GM13976 (cell line): ENCODE measurements at regions not wholly inside any gene's neighbourhood (a gene's known extent, or its start where the extent isn't known, plus 50 kb on each side); places are given as distances from the start of the nearest gene placed in this dataset.
"Not testable (repeated sequence)": the region's sequence is repeated elsewhere in the genome, so short reads cannot be mapped to it uniquely, and the experiment has no call there.

Source experiments
- DNase-seq: peaks from one replicate; pipeline ENCODE4 v3.0.0; 2012; ENCODE audit warnings: low spot score
- in situ Hi-C: fragments of 300-500 bp; cut with MboI; formaldehyde crosslinking; loops from one replicate; pipeline ENCODE4 v1.12.0; 2022; ENCODE audit warnings: low sequenced_read_pairs, mixed read lengths, inconsistent platforms; ENCODE audit not compliant: unreplicated experiment
- TF ChIP-seq, protein P1 (sequence below): IDR thresholded peaks from 2 replicates; pipeline ENCODE4 v1.5.1; 2012; ENCODE audit warnings: borderline replicate concordance, mild to moderate bottlenecking; ENCODE audit not compliant: insufficient read depth; ENCODE audit errors: extremely low read depth, missing control alignments, control extremely low read depth

DNA sequence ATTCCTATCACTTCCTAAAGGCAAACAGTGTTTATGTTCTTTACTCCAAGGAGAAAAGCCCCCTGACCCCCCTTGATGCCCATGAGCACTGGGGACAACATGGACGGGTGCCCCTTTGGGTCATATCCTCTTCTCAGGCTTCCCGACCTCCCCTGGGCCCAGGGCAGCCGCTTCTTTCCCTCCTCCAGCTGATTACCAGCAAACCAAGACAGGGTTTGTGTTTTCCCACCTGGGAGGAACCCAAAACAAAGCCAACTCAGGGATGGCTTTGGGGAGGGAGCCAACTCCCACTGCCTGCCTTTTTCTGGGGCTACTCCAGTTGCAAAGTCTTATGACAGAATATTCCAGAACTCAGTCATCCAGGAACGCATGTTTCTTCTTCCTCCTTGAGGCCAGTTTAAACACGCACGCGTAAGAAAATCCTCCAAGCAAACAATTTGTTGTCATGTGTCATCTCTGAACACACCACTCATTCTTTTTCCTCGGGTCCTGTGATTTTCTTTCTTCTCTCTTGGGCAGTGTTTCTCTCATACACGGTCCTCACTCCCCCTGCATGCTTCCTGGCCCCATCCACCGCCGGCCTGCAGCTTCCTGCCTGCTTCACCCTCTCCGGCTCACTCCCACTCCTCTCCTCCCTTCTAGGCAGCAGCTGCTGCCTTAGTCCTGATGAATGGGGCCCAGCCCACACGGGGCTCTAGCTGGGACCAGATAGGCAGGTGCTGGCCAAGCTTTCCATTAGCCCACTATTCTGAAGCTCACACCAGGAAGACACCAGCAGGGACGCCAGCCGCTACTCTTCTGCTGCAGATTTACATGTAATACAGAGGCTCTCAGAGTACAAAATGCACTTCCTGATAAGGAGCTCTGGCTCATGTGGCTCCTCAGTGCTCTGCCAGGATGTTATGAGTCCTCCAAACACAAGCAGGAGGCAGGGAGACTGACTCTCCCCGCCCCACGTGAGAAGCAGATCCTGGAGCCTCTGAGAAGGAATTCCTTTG is 116.7 kb upstream of the VOPP1 start:
- in situ Hi-C loops, DNase-seq: not testable (repeated sequence)

DNA sequence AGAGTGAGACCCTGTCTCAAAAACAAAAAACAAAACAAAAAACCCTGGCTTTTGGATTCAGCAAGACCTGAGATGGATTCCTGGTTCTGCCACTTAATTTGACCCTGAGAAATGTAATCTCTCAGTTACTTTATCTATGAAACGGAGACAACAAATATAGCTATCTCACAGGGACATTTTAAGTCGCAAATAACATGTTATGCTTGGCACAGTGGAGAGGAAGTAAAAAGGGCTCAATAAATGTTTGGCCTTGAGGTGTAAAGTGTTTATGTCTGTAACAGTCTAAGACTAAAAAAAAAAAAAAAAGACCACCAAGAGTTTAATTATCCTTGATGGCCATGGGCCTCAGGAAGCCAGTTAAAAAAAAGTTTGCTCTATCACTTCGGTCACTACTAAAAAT is 116.0 kb upstream of the VOPP1 start:
- in situ Hi-C loops, DNase-seq: not testable (repeated sequence)

DNA sequence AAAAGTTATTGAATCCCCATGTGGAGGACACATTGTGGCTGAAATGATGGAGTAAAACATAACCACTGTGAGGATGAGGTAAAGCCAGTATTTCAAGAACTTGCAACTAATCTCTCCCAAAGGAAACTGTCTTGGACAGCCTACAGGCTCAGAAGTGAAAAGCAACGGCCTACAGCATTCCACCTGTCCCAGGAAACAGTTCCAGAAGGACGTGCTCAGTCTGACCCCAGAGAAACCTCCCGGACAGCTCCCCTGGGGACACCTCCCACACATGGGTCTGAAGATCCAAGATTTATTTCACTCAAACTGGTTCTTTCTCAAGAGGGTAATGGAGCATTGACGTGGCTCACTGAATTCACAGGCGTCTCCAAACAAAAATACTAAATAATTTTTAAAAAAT is 115.0 kb upstream of the VOPP1 start:
- DNase-seq, in situ Hi-C loops: not testable (repeated sequence)

DNA sequence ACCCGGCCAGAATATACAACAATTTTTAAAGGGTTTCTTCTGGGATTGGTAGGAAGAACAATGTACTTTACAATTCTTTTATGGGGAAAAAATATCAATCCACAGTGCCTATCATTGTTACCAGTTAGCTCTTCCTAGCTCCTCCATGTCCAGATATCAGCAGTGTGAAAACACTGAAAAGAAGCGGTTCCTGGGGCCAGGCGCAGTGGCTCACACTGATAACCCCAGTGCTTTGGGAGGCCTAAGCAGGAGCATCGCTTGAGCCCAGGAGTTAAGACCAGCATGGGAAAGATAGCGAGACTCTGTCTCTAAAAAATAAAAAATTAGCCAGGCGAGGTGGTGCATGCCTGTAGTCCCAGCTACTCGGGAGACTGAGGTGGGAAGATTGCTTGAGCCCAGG is 114.5 kb upstream of the VOPP1 start:
- in situ Hi-C loops, DNase-seq: not testable (repeated sequence)

DNA sequence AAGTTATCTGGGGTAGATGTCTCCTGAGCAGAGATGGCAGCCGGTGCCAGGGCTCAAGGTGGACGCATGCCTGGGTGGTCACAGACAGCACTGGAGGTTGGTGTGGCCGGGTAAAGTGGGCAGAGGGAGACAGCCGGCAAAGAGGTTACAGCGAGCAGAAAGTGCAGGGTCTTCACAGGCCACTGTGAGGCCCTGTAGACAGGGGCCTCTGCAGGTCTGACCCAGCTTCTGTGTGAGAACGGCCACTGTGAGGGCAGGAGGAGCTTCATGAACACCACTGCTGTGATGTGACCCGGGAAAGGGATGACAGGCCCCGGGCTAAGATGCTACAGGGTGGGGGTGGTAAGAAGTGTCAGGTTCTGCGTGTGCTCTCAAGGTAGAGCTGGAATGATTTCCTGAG is 111.2 kb upstream of the VOPP1 start:
- DNase-seq, in situ Hi-C loops: not testable (repeated sequence)

DNA sequence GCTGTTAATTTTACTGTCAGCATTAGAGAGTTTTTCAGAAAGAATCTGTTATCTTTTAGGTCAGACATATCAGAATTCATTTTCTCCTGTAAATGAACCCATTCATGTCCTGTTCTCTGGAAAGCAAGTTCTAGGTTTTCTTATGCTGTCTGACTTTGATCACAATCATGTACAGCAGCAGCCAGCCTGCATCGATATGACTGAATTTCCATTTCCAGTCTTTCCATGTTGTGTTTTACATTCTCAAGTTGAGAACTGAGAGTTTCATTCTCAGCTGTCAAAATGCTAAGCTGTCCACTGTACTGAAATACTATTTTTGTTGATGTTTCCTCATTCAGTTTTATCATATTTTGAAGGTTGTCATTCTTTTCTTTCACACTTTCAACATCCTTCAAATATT is 103.3 kb upstream of the VOPP1 start:
- DNase-seq, in situ Hi-C loops: not testable (repeated sequence)

DNA sequence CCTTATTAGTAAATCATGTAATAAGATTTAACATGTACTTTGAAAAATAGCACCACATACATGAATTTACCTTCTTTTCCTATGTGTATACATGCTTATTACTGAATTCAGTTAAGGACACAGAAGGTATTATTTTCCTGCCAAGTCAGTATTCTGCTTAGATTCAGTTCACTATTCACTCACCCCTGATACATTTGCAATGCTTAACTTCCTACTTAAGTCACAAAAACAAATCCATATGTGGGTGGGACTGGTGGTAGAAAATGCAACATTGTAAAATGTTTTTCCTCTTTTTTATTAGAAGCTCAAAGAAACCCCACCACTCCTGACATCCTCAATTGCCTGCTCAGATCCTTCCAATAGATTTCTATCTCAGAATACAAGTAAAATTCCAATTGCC is 101.2 kb upstream of the VOPP1 start:
- in situ Hi-C loops, DNase-seq: not testable (repeated sequence)

DNA sequence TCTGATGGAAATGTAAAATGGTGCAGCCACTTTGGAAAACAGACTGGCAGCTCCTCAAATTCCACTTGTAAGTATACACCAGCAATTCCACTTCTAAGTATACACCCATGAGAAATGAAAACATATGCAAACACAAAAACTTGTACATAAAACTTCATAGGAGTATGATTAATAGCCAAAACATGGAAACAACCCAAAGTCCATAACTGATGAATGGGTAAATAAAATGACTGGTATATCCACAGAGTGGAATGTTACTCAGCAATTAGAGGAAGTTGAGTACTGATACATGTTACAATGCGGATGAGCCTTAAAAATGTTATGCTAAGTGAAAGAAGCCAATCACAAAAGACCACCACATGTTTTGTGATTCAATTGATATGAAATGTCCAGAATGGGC is 99.8 kb upstream of the VOPP1 start:
- in situ Hi-C loops, DNase-seq: not testable (repeated sequence)

DNA sequence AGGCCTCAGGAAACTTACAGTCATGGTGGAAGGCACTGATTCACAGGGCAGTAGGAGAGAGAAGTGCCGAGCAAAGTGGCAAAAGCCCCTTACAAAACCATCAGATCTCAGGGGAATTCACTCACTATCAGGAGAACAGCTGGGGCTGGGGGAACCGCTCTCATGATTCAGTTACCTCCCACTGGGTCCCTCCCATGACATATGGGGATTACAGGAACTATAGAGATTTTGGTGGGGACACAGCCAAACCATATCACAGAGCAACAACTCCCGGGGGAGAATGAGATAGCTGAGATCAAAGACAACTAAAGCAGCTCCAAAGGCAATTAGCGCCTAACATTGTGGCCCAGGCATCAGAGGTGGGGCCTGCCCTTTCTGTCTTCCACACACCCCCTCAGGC is 85.4 kb upstream of the VOPP1 start:
- no peak for DNase-seq
- TF ChIP-seq, protein P1, sequence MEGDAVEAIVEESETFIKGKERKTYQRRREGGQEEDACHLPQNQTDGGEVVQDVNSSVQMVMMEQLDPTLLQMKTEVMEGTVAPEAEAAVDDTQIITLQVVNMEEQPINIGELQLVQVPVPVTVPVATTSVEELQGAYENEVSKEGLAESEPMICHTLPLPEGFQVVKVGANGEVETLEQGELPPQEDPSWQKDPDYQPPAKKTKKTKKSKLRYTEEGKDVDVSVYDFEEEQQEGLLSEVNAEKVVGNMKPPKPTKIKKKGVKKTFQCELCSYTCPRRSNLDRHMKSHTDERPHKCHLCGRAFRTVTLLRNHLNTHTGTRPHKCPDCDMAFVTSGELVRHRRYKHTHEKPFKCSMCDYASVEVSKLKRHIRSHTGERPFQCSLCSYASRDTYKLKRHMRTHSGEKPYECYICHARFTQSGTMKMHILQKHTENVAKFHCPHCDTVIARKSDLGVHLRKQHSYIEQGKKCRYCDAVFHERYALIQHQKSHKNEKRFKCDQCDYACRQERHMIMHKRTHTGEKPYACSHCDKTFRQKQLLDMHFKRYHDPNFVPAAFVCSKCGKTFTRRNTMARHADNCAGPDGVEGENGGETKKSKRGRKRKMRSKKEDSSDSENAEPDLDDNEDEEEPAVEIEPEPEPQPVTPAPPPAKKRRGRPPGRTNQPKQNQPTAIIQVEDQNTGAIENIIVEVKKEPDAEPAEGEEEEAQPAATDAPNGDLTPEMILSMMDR: no peak
- in situ Hi-C loops: no loop called here

DNA sequence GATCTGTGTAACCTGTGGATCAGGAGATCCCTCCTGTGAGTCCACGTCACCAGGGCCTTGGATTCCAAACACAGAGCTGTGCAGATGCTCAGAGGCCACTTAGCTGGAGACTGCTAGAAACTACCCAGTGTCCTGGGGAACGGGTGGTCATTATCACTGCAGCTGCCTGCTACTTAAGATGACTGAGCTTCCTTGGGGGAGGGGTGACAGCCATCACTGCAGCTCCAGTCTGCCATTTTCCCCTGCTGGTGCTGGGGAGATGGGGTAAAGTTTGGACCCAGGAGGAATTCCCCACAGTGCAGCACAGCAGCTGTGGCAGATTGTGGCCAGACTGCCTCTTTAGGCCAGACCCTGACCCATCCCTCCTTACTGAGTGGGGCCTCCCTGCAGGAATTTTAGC is 78.8 kb upstream of the VOPP1 start:
- no peak for DNase-seq
- TF ChIP-seq, protein P1: no peak
- in situ Hi-C loops: no loop called here

DNA sequence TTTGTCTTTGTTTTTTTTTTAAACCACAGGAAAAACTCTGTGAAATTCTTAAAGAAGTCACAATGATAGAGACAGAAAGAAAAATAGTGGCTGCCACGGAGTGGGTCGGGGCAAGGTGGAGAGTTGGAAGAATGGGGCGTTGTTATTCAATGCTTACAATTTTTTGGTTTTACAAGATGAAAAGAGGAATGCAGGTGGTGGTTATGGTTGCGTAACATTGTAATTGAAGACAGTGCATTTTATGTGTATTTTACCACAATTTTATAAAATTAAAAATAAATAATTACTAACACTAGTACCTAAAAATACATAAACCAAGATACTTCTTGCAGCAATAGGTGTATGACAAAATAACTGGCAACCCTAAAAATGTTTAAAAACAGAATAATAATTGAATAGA is 76.9 kb upstream of the VOPP1 start:
- DNase-seq: no peak
- in situ Hi-C loops: loop anchor here (10.0 to 25.0 kb wide), 2 partner anchors 316 to 438 kb away; partner anchors contain the start of genes NIPSNAP2 and PHKG1
- TF ChIP-seq, protein P1: no peak
